Fibroblast of skin of left biceps (primary cell): ENCODE measurements at regions not wholly inside any gene's neighbourhood (a gene's known extent, or its start where the extent isn't known, plus 50 kb on each side); places are given as distances from the start of the nearest gene placed in this dataset.

ENCODE experiments used
- DNase-seq, 2 experiments: peaks; one replicate each; pipeline ENCODE4 v3.0.0-alpha.2; 2013; ENCODE audit warnings: low read depth in 2 of 2

DNA sequence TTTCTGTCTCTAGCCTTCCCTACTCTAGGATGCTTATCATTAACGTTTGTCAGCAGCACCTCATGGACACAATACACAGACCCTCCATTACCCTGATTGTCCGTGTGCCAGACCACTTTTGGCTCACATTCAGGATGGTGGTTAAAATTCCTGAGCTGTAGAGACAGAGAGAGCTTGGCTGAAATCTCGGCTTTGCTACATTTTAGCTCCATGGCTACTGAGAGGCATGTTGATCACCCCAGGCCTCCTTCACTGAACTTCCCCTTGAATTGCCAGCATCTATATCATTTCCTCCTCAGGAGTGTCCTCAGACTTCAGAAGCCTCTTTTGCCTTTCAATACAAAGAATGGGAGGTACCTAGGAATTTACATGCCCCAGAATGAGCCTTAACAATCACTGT lies 104.7 kb upstream of the ISL1 start:
- DNase-seq, result no peak

DNA sequence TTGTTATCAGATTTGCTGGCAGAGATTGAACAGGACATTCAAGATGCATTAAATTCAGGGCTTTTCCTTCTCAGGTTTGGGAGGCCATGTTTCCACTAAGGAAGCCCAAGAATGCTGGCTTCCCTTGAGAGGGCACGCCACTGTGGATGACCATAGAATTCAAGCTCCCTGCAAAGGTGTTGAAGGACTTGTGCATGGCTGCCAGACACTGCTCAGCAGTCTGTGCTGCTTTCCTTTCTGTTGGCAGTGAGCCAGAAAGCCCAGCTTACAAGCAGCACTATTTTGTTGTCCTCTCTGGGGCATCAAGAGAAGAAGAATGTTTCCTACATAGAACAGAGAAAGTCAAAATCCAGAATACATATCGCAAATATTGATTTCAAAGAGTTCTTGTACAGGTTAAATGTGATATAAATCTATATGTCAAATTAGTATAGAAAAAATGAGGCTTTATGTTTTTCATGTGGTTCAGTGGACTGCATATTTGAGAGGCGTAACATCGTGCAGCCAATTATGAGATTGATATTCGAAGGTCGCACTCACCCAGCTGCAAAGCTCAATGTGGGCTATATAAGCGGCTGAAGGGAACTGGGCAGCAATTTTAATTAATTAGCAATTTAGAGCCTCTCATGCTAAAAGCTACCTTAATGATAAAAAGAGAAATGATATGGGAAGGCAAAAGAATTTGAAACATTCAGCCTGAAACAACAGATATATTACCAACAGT lies 103.1 kb upstream of the ISL1 start:
- no peak for DNase-seq

DNA sequence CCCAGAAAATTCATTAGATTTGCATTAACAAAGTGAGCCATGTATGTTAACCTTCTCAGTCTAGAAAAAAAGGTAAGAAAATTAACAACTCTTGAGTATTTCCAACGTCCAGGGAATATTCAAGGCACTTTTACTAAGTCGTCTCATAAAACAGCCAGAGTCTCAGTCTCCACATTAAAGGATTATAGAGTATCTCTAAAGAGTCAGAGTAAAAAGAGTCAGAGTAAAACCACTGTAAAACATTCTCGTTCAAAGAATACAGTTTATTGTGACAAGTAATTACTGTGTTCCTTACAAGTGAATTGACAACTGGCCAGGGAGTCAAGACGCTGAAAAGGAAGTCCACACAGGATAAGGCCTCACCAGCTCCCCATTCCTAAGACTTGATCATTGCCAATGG lies 97.2 kb upstream of the ISL1 start:
- no peak for DNase-seq

DNA sequence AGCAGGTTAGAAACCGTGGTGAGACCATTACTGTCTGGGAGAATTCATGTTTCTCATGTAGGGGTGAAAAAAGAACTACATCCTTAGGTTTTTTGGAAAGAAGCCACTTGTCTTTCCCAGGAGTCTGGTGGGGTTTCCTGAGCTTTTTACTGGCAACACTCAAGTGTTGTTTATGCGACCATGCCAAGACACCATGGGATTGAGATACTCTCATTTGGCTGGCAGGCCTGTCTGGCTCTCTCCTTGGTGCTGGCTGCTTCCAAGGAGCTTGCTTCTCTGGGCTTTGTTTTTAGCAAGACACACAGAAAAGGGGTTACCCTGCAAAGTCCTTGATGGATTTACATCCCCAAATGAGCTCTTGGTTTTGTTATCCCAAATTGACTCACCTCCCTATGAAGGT lies 80.9 kb upstream of the ISL1 start:
- DNase-seq, result no peak

GRCh38 chr5:51326844-51327243 lies 56.4 kb upstream of the ISL1 start:
- no peak for DNase-seq
